Endothelial cell (in vitro differentiated cells): ENCODE measurements at regions not wholly inside any gene's neighbourhood (a gene's known extent, or its start where the extent isn't known, plus 50 kb on each side); places are given as distances from the start of the nearest gene placed in this dataset.
"Not testable (repeated sequence)": the region's sequence is repeated elsewhere in the genome, so short reads cannot be mapped to it uniquely, and the experiment has no call there.

Experiments used
- DNase-seq: peaks from one replicate; pipeline ENCODE4 v3.0.0; 2021; ENCODE audit warnings: low spot score
- H3K27ac Mint-ChIP-seq: one replicate; pipeline ENCODE4 v1.8.0; 2021; ENCODE audit warnings: mixed read lengths, inconsistent platforms; ENCODE audit not compliant: unreplicated experiment
- H3K27me3 Mint-ChIP-seq: one replicate; pipeline ENCODE4 v1.8.0; 2021; ENCODE audit warnings: mild to moderate bottlenecking, moderate library complexity, mixed read lengths, inconsistent platforms; ENCODE audit not compliant: unreplicated experiment
- H3K36me3 Mint-ChIP-seq: one replicate; pipeline ENCODE4 v1.8.0; 2021; ENCODE audit warnings: mild to moderate bottlenecking, low read depth, mixed read lengths, inconsistent platforms; ENCODE audit not compliant: unreplicated experiment
- H3K4me1 Mint-ChIP-seq: one replicate; pipeline ENCODE4 v1.8.0; 2021; ENCODE audit warnings: mild to moderate bottlenecking, mixed read lengths, inconsistent platforms; ENCODE audit not compliant: unreplicated experiment
- H3K4me3 Mint-ChIP-seq: one replicate; pipeline ENCODE4 v1.8.0; 2021; ENCODE audit warnings: mild to moderate bottlenecking, mixed read lengths, inconsistent platforms; ENCODE audit not compliant: unreplicated experiment
- H3K9me3 Mint-ChIP-seq: one replicate; pipeline ENCODE4 v1.8.0; 2021; ENCODE audit warnings: mixed read lengths, inconsistent platforms; ENCODE audit not compliant: unreplicated experiment
- TF ChIP-seq, protein P1 (sequence below): fragments of 200-600 bp; sonication (generic); IDR thresholded peaks from one replicate; pipeline ENCODE4 v1.5.0; 2021; ENCODE audit warnings: antibody characterized with exemption; ENCODE audit not compliant: unreplicated experiment

DNA sequence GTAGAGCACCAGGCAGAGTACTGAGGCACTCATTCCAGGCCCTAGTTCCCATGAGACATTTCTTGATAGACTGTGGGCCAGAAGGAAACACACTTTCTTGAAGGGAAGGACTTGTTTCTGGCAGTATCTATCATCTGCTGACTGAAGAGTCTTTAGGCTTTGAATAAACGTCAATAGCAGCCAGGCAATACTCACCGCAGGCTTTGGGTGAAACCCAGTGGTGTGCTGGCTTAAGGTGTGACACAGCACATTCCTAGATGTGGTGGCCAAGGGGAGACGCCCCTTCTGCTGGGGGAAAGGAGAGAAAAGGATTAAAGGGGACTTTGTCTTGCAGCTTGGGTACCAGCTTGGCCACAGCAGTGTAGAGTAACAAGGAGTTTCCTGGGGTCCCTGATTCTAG lies 1039.6 kb downstream of the HACE1 start:
- no peak for DNase-seq
- TF ChIP-seq, protein P1, sequence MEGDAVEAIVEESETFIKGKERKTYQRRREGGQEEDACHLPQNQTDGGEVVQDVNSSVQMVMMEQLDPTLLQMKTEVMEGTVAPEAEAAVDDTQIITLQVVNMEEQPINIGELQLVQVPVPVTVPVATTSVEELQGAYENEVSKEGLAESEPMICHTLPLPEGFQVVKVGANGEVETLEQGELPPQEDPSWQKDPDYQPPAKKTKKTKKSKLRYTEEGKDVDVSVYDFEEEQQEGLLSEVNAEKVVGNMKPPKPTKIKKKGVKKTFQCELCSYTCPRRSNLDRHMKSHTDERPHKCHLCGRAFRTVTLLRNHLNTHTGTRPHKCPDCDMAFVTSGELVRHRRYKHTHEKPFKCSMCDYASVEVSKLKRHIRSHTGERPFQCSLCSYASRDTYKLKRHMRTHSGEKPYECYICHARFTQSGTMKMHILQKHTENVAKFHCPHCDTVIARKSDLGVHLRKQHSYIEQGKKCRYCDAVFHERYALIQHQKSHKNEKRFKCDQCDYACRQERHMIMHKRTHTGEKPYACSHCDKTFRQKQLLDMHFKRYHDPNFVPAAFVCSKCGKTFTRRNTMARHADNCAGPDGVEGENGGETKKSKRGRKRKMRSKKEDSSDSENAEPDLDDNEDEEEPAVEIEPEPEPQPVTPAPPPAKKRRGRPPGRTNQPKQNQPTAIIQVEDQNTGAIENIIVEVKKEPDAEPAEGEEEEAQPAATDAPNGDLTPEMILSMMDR: no peak
- Mint-ChIP-seq H3K36me3 (no peaks in the 10 kb centered on the region), H3K27me3 (no peaks in the 10 kb centered on the region), H3K4me1 (no peaks in the 10 kb centered on the region), H3K9me3 (no peaks in the 10 kb centered on the region), H3K27ac (no peak overlapping the region), H3K4me3 (no peak overlapping the region)

GRCh38 chr6:103819509-103819908 lies 1040.2 kb downstream of the HACE1 start:
- Mint-ChIP-seq H3K27ac (no peak overlapping the region), H3K36me3 (no peaks in the 10 kb centered on the region), H3K9me3 (no peaks in the 10 kb centered on the region), H3K27me3 (no peaks in the 10 kb centered on the region), H3K4me1 (no peaks in the 10 kb centered on the region), H3K4me3 (no peak overlapping the region)
- TF ChIP-seq, protein P1: no peak
- DNase-seq: no peak

- DNase-seq: no peak
- Mint-ChIP-seq H3K27ac (no peak overlapping the region), H3K4me3 (no peak overlapping the region), H3K4me1 (no peaks in the 10 kb centered on the region), H3K9me3 (no peaks in the 10 kb centered on the region), H3K27me3 (no peaks in the 10 kb centered on the region), H3K36me3 (no peaks in the 10 kb centered on the region)
- TF ChIP-seq, protein P1: no peak
Observed at GRCh38 chr6:103812970-103813369, 1046.7 kb downstream of the HACE1 start.

- not testable (repeated sequence) for H3K4me1 Mint-ChIP-seq, H3K4me3 Mint-ChIP-seq, H3K27ac Mint-ChIP-seq, DNase-seq, H3K9me3 Mint-ChIP-seq, H3K27me3 Mint-ChIP-seq, H3K36me3 Mint-ChIP-seq
Observed at GRCh38 chr6:103801901-103802479, 1057.7 kb downstream of the HACE1 start.

DNA sequence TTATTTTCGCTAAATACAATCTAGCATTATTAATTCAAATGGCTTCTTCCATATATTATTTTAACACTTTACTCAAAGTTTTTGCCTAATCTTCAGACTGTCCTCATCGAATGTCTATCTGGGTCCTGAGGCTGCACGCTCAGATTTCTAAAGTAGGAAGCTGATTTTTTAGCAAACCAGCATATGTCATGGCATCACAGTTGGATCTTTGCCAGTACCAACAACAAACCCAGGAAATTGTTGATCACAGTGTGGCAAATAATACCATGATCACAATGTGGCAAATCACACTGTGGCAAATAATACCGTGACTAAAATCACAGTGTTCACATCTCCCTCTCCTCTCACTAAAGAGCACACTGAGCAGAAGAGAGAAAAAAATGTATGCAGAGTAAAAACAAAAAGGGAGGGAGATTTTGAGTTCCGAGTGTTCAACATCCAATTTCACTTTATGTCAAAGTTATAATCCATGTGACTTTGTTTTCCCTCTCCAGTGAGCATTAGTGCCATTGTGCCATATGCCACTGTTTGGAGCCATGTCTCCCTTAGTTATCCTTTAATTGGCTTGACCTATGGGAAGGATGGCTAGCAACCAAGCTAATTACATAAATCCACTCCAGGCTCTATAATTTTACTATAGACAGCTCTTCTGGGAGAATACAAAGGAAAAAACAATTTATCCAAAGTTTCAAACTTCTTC lies 1059.6 kb downstream of the HACE1 start:
- Mint-ChIP-seq H3K9me3 (no peaks in the 10 kb centered on the region), H3K27ac (no peak overlapping the region), H3K4me1 (no peaks in the 10 kb centered on the region), H3K36me3 (no peaks in the 10 kb centered on the region), H3K27me3 (no peaks in the 10 kb centered on the region), H3K4me3 (no peak overlapping the region)
- TF ChIP-seq, protein P1: no peak
- DNase-seq: no peak
